Muscle layer of colon (tissue), 2 donors: ENCODE measurements at regions not wholly inside any gene's neighbourhood (a gene's known extent, or its start where the extent isn't known, plus 50 kb on each side); places are given as distances from the start of the nearest gene placed in this dataset.

Source experiments
- H3K27ac ChIP-seq: one replicate; pipeline ENCODE4 v1.7.0; 2013; ENCODE audit warnings: low read depth, mild to moderate bottlenecking, low read length, moderate library complexity
- H3K27me3 ChIP-seq, 2 donors: one replicate each; pipeline ENCODE4 v1.7.0; 2013; ENCODE audit warnings: low read length in 2 of 2, mild to moderate bottlenecking in 2 of 2; ENCODE audit not compliant: insufficient read depth in 2 of 2, control insufficient read depth in 1 of 2
- H3K36me3 ChIP-seq: one replicate; pipeline ENCODE4 v1.7.0; 2013; ENCODE audit warnings: mild to moderate bottlenecking, low read length; ENCODE audit not compliant: insufficient read depth
- H3K4me1 ChIP-seq: one replicate; pipeline ENCODE4 v1.7.0; 2013; ENCODE audit warnings: mild to moderate bottlenecking, low read length; ENCODE audit not compliant: insufficient read depth
- H3K4me3 ChIP-seq, 2 donors: one replicate each; pipeline ENCODE4 v1.7.0; 2013; ENCODE audit warnings: low read length in 2 of 2, low read depth in 1 of 2, mild to moderate bottlenecking in 1 of 2, moderate library complexity in 1 of 2
- H3K9ac ChIP-seq: one replicate; pipeline ENCODE4 v1.7.0; 2013; ENCODE audit warnings: low read length
- H3K9me3 ChIP-seq: one replicate; pipeline ENCODE4 v1.7.0; 2013; ENCODE audit warnings: mild to moderate bottlenecking, low read length
- donor health status: abdominal sarcoma.
- donor health status: Adenocarcinoma of cecum.

- H3K9ac ChIP-seq: no peak overlapping the region
- no peaks in the 10 kb centered on the region for H3K27me3 ChIP-seq
- no peaks in the 10 kb centered on the region for H3K4me1 ChIP-seq
- H3K27ac ChIP-seq: no peak overlapping the region
- no peak overlapping the region for H3K4me3 ChIP-seq
- H3K9me3 ChIP-seq: no peaks in the 10 kb centered on the region
- H3K36me3 ChIP-seq: no peaks in the 10 kb centered on the region
Observed at GRCh38 chr2:236340251-236340650, 76.0 kb upstream of the ASB18 start.

- Histone ChIP-seq H3K27me3 (no peaks in the 10 kb centered on the region), H3K9me3 (no peaks in the 10 kb centered on the region), H3K4me1 (no peaks in the 10 kb centered on the region), H3K27ac (no peak overlapping the region), H3K4me3 (no peak overlapping the region), H3K9ac (no peak overlapping the region), H3K36me3 (no peaks in the 10 kb centered on the region)
Observed at GRCh38 chr2:236341067-236341466, 76.9 kb upstream of the ASB18 start.

GRCh38 chr2:236341721-236342120 is 77.5 kb upstream of the ASB18 start:
- Histone ChIP-seq H3K9ac (no peak overlapping the region), H3K9me3 (no peaks in the 10 kb centered on the region), H3K36me3 (no peaks in the 10 kb centered on the region), H3K27ac (no peak overlapping the region), H3K27me3 (no peaks in the 10 kb centered on the region), H3K4me1 (no peaks in the 10 kb centered on the region), H3K4me3 (no peak overlapping the region)

- no peak overlapping the region for H3K9ac ChIP-seq
Observed at GRCh38 chr2:236342507-236342906, 78.3 kb upstream of the ASB18 start.

GRCh38 chr2:236342951-236343350 is 78.7 kb upstream of the ASB18 start:
- no peak overlapping the region for H3K9ac ChIP-seq
- no peak overlapping the region for H3K4me3 ChIP-seq
- H3K36me3 ChIP-seq: no peaks in the 10 kb centered on the region
- H3K27me3 ChIP-seq: no peaks in the 10 kb centered on the region
- H3K27ac ChIP-seq: no peak overlapping the region
- H3K4me1 ChIP-seq: no peaks in the 10 kb centered on the region
- no peaks in the 10 kb centered on the region for H3K9me3 ChIP-seq

More at GRCh38 chr2:236342507-236342906, 78.3 kb upstream of the ASB18 start:
- Histone ChIP-seq H3K27me3 (no peaks in the 10 kb centered on the region), H3K4me3 (no peak overlapping the region), H3K9me3 (no peaks in the 10 kb centered on the region), H3K36me3 (no peaks in the 10 kb centered on the region), H3K27ac (no peak overlapping the region), H3K4me1 (no peaks in the 10 kb centered on the region)

- Histone ChIP-seq H3K9ac (no peak overlapping the region), H3K27me3 (no peaks in the 10 kb centered on the region), H3K9me3 (no peaks in the 10 kb centered on the region), H3K4me1 (no peaks in the 10 kb centered on the region), H3K36me3 (no peaks in the 10 kb centered on the region), H3K27ac (no peak overlapping the region), H3K4me3 (no peak overlapping the region)
Observed at GRCh38 chr2:236343400-236344161, 79.4 kb upstream of the ASB18 start.

GRCh38 chr2:236344446-236344845 is 80.2 kb upstream of the ASB18 start:
- Histone ChIP-seq H3K4me1 (no peaks in the 10 kb centered on the region), H3K27me3 (no peaks in the 10 kb centered on the region), H3K27ac (no peak overlapping the region), H3K4me3 (no peak overlapping the region), H3K36me3 (no peaks in the 10 kb centered on the region), H3K9ac (no peak overlapping the region), H3K9me3 (no peaks in the 10 kb centered on the region)

GRCh38 chr2:236345081-236345714 is 81.0 kb upstream of the ASB18 start:
- no peaks in the 10 kb centered on the region for H3K9me3 ChIP-seq
- H3K36me3 ChIP-seq: no peaks in the 10 kb centered on the region
- H3K4me3 ChIP-seq: no peak overlapping the region
- H3K27ac ChIP-seq: no peak overlapping the region
- no peaks in the 10 kb centered on the region for H3K4me1 ChIP-seq
- H3K27me3 ChIP-seq: no peaks in the 10 kb centered on the region
- no peak overlapping the region for H3K9ac ChIP-seq

- no peaks in the 10 kb centered on the region for H3K9me3 ChIP-seq
- no peak overlapping the region for H3K27ac ChIP-seq
- H3K36me3 ChIP-seq: no peaks in the 10 kb centered on the region
- no peaks in the 10 kb centered on the region for H3K27me3 ChIP-seq
- no peak overlapping the region for H3K4me3 ChIP-seq
- no peaks in the 10 kb centered on the region for H3K4me1 ChIP-seq
- H3K9ac ChIP-seq: no peak overlapping the region
Observed at GRCh38 chr2:236346366-236346765, 82.2 kb upstream of the ASB18 start.

GRCh38 chr2:236348279-236348678 is 84.1 kb upstream of the ASB18 start:
- no peaks in the 10 kb centered on the region for H3K4me1 ChIP-seq

GRCh38 chr2:236348976-236349375 is 84.8 kb upstream of the ASB18 start:
- no peaks in the 10 kb centered on the region for H3K27me3 ChIP-seq
- no peak overlapping the region for H3K4me3 ChIP-seq
- H3K36me3 ChIP-seq: no peaks in the 10 kb centered on the region
- no peak overlapping the region for H3K9ac ChIP-seq
- H3K27ac ChIP-seq: no peak overlapping the region
- H3K4me1 ChIP-seq: no peaks in the 10 kb centered on the region
- no peaks in the 10 kb centered on the region for H3K9me3 ChIP-seq

More at GRCh38 chr2:236348279-236348678, 84.1 kb upstream of the ASB18 start:
- Histone ChIP-seq H3K9ac (no peak overlapping the region), H3K4me3 (no peak overlapping the region), H3K9me3 (no peaks in the 10 kb centered on the region), H3K27me3 (no peaks in the 10 kb centered on the region), H3K27ac (no peak overlapping the region), H3K36me3 (no peaks in the 10 kb centered on the region)

GRCh38 chr2:236350426-236350825 is 86.2 kb upstream of the ASB18 start:
- no peak overlapping the region for H3K4me3 ChIP-seq
- H3K4me1 ChIP-seq: no peaks in the 10 kb centered on the region
- H3K9ac ChIP-seq: no peak overlapping the region
- H3K27me3 ChIP-seq: no peaks in the 10 kb centered on the region
- H3K27ac ChIP-seq: no peak overlapping the region
- H3K9me3 ChIP-seq: no peaks in the 10 kb centered on the region
- no peaks in the 10 kb centered on the region for H3K36me3 ChIP-seq
